ENCODE measurements at regions not wholly inside any gene's neighbourhood (a gene's known extent, or its start where the extent isn't known, plus 50 kb on each side); places are given as distances from the start of the nearest gene placed in this dataset.

DNA sequence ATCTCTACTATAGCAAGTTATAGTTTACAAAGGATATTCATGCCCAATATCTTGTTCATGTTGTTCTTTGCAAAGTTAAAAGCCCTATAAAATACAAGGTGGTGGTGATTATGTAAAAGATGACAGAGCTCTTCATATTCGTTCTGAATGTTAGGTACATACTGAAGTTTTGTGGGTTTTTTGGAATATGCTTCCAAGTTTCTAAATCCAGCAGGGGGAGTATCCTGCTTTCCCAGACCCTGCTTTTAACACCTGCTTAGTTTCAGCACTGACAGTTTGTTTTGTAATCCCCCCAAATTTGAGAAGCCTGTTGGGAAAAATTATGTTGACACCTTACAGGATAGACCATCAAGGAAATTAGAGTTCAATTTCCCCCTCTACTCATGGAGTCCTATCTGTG, 438.3 kb downstream of the SH3GL2 start:
- H3K27ac ChIP-seq, result no peak overlapping the region
- no peak overlapping the region for H3K4me3 ChIP-seq
- no peaks in the 10 kb centered on the region for H3K4me1 ChIP-seq
- no peak for TF ChIP-seq POLR2AphosphoS5 (IDR thresholded peaks at IDR 0.05)
- TF ChIP-seq POLR2A (IDR thresholded peaks at IDR 0.05), result no peak
- TF ChIP-seq, protein P1, sequence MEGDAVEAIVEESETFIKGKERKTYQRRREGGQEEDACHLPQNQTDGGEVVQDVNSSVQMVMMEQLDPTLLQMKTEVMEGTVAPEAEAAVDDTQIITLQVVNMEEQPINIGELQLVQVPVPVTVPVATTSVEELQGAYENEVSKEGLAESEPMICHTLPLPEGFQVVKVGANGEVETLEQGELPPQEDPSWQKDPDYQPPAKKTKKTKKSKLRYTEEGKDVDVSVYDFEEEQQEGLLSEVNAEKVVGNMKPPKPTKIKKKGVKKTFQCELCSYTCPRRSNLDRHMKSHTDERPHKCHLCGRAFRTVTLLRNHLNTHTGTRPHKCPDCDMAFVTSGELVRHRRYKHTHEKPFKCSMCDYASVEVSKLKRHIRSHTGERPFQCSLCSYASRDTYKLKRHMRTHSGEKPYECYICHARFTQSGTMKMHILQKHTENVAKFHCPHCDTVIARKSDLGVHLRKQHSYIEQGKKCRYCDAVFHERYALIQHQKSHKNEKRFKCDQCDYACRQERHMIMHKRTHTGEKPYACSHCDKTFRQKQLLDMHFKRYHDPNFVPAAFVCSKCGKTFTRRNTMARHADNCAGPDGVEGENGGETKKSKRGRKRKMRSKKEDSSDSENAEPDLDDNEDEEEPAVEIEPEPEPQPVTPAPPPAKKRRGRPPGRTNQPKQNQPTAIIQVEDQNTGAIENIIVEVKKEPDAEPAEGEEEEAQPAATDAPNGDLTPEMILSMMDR (IDR thresholded peaks at IDR 0.05), result no peak
- peaks cover 0 to 7% of the 10 kb centered on the region in 2 donors for H3K9me3 ChIP-seq
- intact Hi-C loops (cut with DNase I; ENCODE audit: low total_unique reads), result no loop called here
- H3K36me3 ChIP-seq, result no peaks in the 10 kb centered on the region
- H3K27me3 ChIP-seq, result no peaks in the 10 kb centered on the region
- no peak for DNase-seq (ENCODE audit: low spot score in 2 of 2)

DNA sequence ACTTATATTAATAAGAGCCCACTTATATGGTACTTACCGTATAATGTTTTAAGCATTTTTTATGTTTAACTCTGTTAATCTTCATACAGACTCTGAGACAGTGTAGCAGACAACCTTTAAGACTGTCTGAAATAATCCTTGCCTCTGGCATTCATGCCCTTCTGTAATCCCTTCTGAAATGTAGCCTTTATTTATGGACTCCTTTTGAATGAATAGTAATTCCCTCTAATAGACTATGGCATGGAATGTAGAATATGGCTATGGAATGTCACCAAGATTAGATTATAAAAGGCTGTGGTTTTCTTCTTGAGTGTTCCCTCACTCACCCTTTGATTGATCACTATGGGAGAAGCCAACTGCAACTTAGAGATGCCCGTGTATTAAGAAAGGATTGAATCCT, 439.4 kb downstream of the SH3GL2 start:
- TF ChIP-seq, protein P1 (IDR thresholded peaks at IDR 0.05), result no peak
- TF ChIP-seq POLR2AphosphoS5 (IDR thresholded peaks at IDR 0.05) (no peak), POLR2A (IDR thresholded peaks at IDR 0.05) (no peak)
- Histone ChIP-seq H3K4me1 (no peaks in the 10 kb centered on the region), H3K27me3 (no peaks in the 10 kb centered on the region), H3K9me3 (peaks cover 0 to 7% of the 10 kb centered on the region in 2 donors), H3K36me3 (no peaks in the 10 kb centered on the region), H3K27ac (no peak overlapping the region), H3K4me3 (no peak overlapping the region)
- DNase-seq (ENCODE audit: low spot score in 2 of 2), result no peak
- intact Hi-C loops (cut with DNase I; ENCODE audit: low total_unique reads), result no loop called here

DNA sequence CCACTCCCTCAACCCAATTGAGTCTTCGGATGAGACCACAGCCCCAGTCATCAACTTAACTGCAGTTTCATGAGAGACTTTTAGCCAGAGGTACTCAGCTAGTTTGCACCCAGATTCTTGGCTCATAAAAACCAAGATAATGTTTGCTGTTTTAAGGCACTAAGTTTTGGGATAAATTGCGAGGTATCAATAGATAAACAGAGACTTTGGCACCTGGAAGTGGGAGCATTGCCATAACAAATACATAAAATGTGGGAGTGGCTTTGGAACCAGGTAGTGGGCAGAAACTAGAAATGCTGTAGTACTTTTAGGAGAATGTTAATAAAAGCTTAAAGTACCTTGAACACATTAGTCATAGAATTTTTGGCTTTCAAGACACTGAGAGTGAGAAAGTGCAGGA, 439.8 kb downstream of the SH3GL2 start:
- DNase-seq (ENCODE audit: low spot score in 2 of 2), result no peak
- intact Hi-C loops (cut with DNase I; ENCODE audit: low total_unique reads), result no loop called here
- Histone ChIP-seq H3K36me3 (no peaks in the 10 kb centered on the region), H3K4me3 (no peak overlapping the region), H3K9me3 (peaks cover 0 to 7% of the 10 kb centered on the region in 2 donors), H3K4me1 (no peaks in the 10 kb centered on the region), H3K27ac (no peak overlapping the region), H3K27me3 (no peaks in the 10 kb centered on the region)
- TF ChIP-seq POLR2A (IDR thresholded peaks at IDR 0.05) (no peak), POLR2AphosphoS5 (IDR thresholded peaks at IDR 0.05) (no peak)
- TF ChIP-seq, protein P1 (IDR thresholded peaks at IDR 0.05), result no peak

DNA sequence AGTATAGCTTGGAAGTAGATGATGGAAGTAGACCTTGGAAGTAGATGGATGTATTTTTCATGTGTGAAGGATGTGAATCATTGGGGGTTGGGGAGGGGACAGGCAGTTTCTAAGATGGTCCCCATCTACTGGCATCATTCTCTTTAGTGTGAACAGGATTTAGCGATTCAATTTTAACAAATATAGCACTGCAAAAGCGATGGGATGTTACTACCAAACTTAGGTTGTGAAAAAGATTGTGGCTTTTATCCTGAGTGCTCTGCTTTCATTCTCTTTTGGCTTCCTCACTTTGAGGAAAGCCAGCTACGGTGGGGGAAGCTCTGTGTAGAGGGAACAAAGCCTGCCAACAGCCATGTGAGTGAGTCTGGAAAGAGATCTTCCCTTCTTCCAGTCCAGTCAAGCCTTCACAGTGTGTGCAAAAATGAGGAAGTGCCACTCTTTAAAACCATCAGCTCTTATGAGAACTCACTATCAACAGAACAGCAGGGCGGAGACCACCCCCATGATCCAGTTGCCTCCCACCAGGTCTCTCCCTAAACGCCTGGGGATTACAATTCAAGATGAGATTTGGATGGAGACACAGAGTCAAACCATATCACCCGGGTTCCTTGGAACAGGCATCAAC, 441.4 kb downstream of the SH3GL2 start:
- TF ChIP-seq POLR2AphosphoS5 (IDR thresholded peaks at IDR 0.05) (no peak), POLR2A (IDR thresholded peaks at IDR 0.05) (no peak)
- TF ChIP-seq, protein P1 (IDR thresholded peaks at IDR 0.05), result no peak
- Histone ChIP-seq H3K9me3 (peaks cover 0 to 7% of the 10 kb centered on the region in 2 donors), H3K27me3 (no peaks in the 10 kb centered on the region), H3K4me1 (no peaks in the 10 kb centered on the region), H3K27ac (no peak overlapping the region), H3K36me3 (no peaks in the 10 kb centered on the region), H3K4me3 (no peak overlapping the region)
- intact Hi-C loops (cut with DNase I; ENCODE audit: low total_unique reads), result no loop called here
- DNase-seq (ENCODE audit: low spot score in 2 of 2), result no peak

DNA sequence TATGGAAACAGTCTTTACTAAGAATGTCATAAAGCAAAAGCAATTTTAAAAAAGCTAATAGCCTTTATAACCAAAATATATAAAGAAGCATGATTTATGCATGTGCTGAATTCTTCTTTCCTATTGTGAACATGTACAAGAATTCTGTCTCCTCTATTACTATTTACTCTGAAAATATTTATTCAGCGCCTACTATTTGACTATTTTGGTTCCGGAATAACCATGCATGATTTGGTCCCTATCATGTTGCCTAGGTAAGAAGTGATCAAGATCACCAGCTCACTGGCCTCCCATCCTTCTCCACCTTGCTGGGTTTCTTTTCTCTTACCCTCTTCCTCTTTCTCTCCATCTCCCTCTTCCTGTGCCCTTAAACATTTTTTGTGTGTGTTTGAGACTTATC, 443.8 kb downstream of the SH3GL2 start:
- Histone ChIP-seq H3K27me3 (no peaks in the 10 kb centered on the region), H3K9me3 (peaks cover 0 to 7% of the 10 kb centered on the region in 2 donors), H3K4me3 (no peak overlapping the region), H3K4me1 (no peaks in the 10 kb centered on the region), H3K27ac (no peak overlapping the region), H3K36me3 (no peaks in the 10 kb centered on the region)
- DNase-seq (ENCODE audit: low spot score in 2 of 2), result no peak
- no peak for TF ChIP-seq POLR2A (IDR thresholded peaks at IDR 0.05)
- TF ChIP-seq, protein P1 (IDR thresholded peaks at IDR 0.05), result no peak
- TF ChIP-seq POLR2AphosphoS5 (IDR thresholded peaks at IDR 0.05), result no peak
- intact Hi-C loops (cut with DNase I; ENCODE audit: low total_unique reads), result no loop called here
